ENCODE measurements at regions not wholly inside any gene's neighbourhood (a gene's known extent, or its start where the extent isn't known, plus 50 kb on each side); places are given as distances from the start of the nearest gene placed in this dataset.

- ChIA-PET CTCF (no interaction called here), POLR2A (no interaction called here)
- intact Hi-C loops (cut with micrococcal nuclease), result no loop called here
- Mint-ChIP-seq H3K27ac (no peak overlapping the region), H3K36me3 (ENCODE audit: low read depth) (no peaks in the 10 kb centered on the region), H3K4me1 (peaks cover 7% of the 10 kb centered on the region), H3K9me3 (no peaks in the 10 kb centered on the region), H3K27me3 (no peaks in the 10 kb centered on the region), H3K4me3 (no peak overlapping the region)
- DNase-seq, result no peak
- TF ChIP-seq CTCF (IDR thresholded peaks at IDR 0.05), result no peak
- ATAC-seq (ENCODE audit: low read depth), result no peak
Observed at GRCh38 chr18:46295416-46295815, 191.2 kb downstream of the HAUS1 start.

- Mint-ChIP-seq H3K36me3 (ENCODE audit: low read depth) (no peaks in the 10 kb centered on the region), H3K27ac (no peak overlapping the region), H3K4me3 (no peak overlapping the region), H3K9me3 (no peaks in the 10 kb centered on the region), H3K4me1 (no peaks in the 10 kb centered on the region), H3K27me3 (no peaks in the 10 kb centered on the region)
- POLR2A ChIA-PET, result no interaction called here
- no peak for ATAC-seq (ENCODE audit: low read depth)
- no peak for DNase-seq
- CTCF ChIA-PET, result no interaction called here
- no peak for TF ChIP-seq CTCF (IDR thresholded peaks at IDR 0.05)
- intact Hi-C loops (cut with micrococcal nuclease), result no loop called here
Observed at GRCh38 chr18:46296656-46297055, 192.5 kb downstream of the HAUS1 start.

- intact Hi-C loops (cut with micrococcal nuclease), result no loop called here
- Mint-ChIP-seq H3K9me3 (no peaks in the 10 kb centered on the region), H3K4me3 (no peak overlapping the region), H3K27me3 (no peaks in the 10 kb centered on the region), H3K36me3 (ENCODE audit: low read depth) (no peaks in the 10 kb centered on the region), H3K4me1 (no peaks in the 10 kb centered on the region), H3K27ac (no peak overlapping the region)
- CTCF ChIA-PET, result no interaction called here
- TF ChIP-seq CTCF (IDR thresholded peaks at IDR 0.05), result no peak
- DNase-seq, result no peak
- POLR2A ChIA-PET, result no interaction called here
- no peak for ATAC-seq (ENCODE audit: low read depth)
Observed at GRCh38 chr18:46297124-46297523, 192.9 kb downstream of the HAUS1 start.

- intact Hi-C loops (cut with micrococcal nuclease), result no loop called here
- DNase-seq (no peak), ATAC-seq (ENCODE audit: low read depth) (no peak)
- H3K4me1 Mint-ChIP-seq, result no peaks in the 10 kb centered on the region
- H3K4me3 Mint-ChIP-seq, result no peak overlapping the region
- no peaks in the 10 kb centered on the region for H3K9me3 Mint-ChIP-seq
- TF ChIP-seq CTCF (IDR thresholded peaks at IDR 0.05), result no peak
- no peak overlapping the region for H3K27ac Mint-ChIP-seq
- H3K36me3 Mint-ChIP-seq (ENCODE audit: low read depth), result no peaks in the 10 kb centered on the region
- H3K27me3 Mint-ChIP-seq, result peaks cover 3% of the 10 kb centered on the region
- POLR2A ChIA-PET, result no interaction called here
- CTCF ChIA-PET, result no interaction called here
Observed at GRCh38 chr18:46297621-46298020, 193.4 kb downstream of the HAUS1 start.

GRCh38 chr18:46298511-46298910, 194.3 kb downstream of the HAUS1 start:
- Mint-ChIP-seq H3K9me3 (no peaks in the 10 kb centered on the region), H3K27ac (no peak overlapping the region), H3K4me3 (no peak overlapping the region), H3K27me3 (peaks cover 7% of the 10 kb centered on the region), H3K36me3 (ENCODE audit: low read depth) (no peaks in the 10 kb centered on the region), H3K4me1 (no peaks in the 10 kb centered on the region)
- ATAC-seq (ENCODE audit: low read depth), result no peak
- no peak for DNase-seq
- CTCF ChIA-PET, result no interaction called here
- POLR2A ChIA-PET, result no interaction called here
- TF ChIP-seq CTCF (IDR thresholded peaks at IDR 0.05), result no peak
- intact Hi-C loops (cut with micrococcal nuclease), result no loop called here

Measured in activated B cell treated with CpG ODN at 0.5 μM for 24 hours (primary cell).